ENCODE measurements at regions not wholly inside any gene's neighbourhood (a gene's known extent, or its start where the extent isn't known, plus 50 kb on each side); places are given as distances from the start of the nearest gene placed in this dataset.

- TF ChIP-seq CTCF (IDR thresholded peaks at IDR 0.05) (no peak), POLR2A (IDR thresholded peaks at IDR 0.05) (peak; percentile 83)
Measured at GRCh38 chr17:68101075-68101986, 65.8 kb downstream of the KPNA2 start.
